Liver (tissue), 8 donors: ENCODE measurements at regions not wholly inside any gene's neighbourhood (a gene's known extent, or its start where the extent isn't known, plus 50 kb on each side); places are given as distances from the start of the nearest gene placed in this dataset.

ENCODE experiments used
- DNase-seq: peaks from one replicate; pipeline ENCODE4 v3.0.0-alpha.2; 2017; ENCODE audit warnings: low spot score
- H3K27ac ChIP-seq, 2 donors: one replicate each; pipeline ENCODE4 v1.7.0; 2013; ENCODE audit warnings: inconsistent platforms in 2 of 2, low read length in 2 of 2, control low read depth in 1 of 2, low read depth in 1 of 2, mild to moderate bottlenecking in 1 of 2
- H3K27me3 ChIP-seq, 4 donors: one replicate each; pipeline versions ENCODE4 v1.6.1 to v1.7.0; 2013; ENCODE audit warnings: low read length in 3 of 4, inconsistent platforms in 1 of 4, mild to moderate bottlenecking in 1 of 4, moderate library complexity in 1 of 4; ENCODE audit not compliant: control insufficient read depth in 4 of 4, insufficient read depth in 4 of 4
- H3K36me3 ChIP-seq, 4 donors: one replicate each; pipeline versions ENCODE4 v1.6.1 to v1.7.0; 2013; ENCODE audit warnings: low read length in 3 of 4, mild to moderate bottlenecking in 3 of 4, low read depth in 1 of 4, moderate library complexity in 1 of 4; ENCODE audit not compliant: control insufficient read depth in 4 of 4, insufficient read depth in 3 of 4
- H3K4me1 ChIP-seq, 4 donors: one replicate each; pipeline versions ENCODE4 v1.6.1 to v1.7.0; 2013; ENCODE audit warnings: low read length in 3 of 4, mild to moderate bottlenecking in 3 of 4, moderate library complexity in 1 of 4; ENCODE audit not compliant: control insufficient read depth in 4 of 4, insufficient read depth in 4 of 4
- H3K4me3 ChIP-seq, 3 donors: one replicate each; pipeline versions ENCODE4 v1.6.1 to v1.7.0; 2013; ENCODE audit warnings: low read length in 3 of 3, control low read depth in 1 of 3, low read depth in 1 of 3, mild to moderate bottlenecking in 1 of 3
- H3K9ac ChIP-seq, 2 donors: one replicate each; pipeline ENCODE4 v1.7.0; 2013; ENCODE audit warnings: low read length in 2 of 2, mild to moderate bottlenecking in 2 of 2, moderate library complexity in 2 of 2, control low read depth in 1 of 2, low read depth in 1 of 2
- H3K9me3 ChIP-seq, 4 donors: one replicate each; pipeline versions ENCODE4 v1.6.1 to v1.7.0; 2013; ENCODE audit warnings: low read length in 3 of 4; ENCODE audit not compliant: control insufficient read depth in 4 of 4
- CTCF ChIP-seq: fragments of 150-350 bp; IDR thresholded peaks from 2 replicates; pipeline ENCODE4 v1.5.1; 2017; ENCODE audit warnings: improper control_type of control experiment, low read depth, low read length; ENCODE audit not compliant: missing input control
- GABPA ChIP-seq, 2 donors: IDR thresholded peaks in 1 of 2; conservative IDR thresholded peaks in 1 of 2; 2 replicates each; pipeline ENCODE4 v1.6.1; 2016; ENCODE audit warnings: antibody characterized with exemption in 2 of 2, mild to moderate bottlenecking in 1 of 2, moderate library complexity in 1 of 2
- HNF4G ChIP-seq: IDR thresholded peaks from 2 replicates; pipeline ENCODE4 v1.6.1; 2016; ENCODE audit warnings: antibody characterized with exemption
- JUND ChIP-seq, 2 donors: IDR thresholded peaks; 2 replicates each; pipeline ENCODE4 v1.6.1; 2016; ENCODE audit warnings: antibody characterized with exemption in 2 of 2
- NR2F2 ChIP-seq: IDR thresholded peaks from 2 replicates; pipeline ENCODE4 v1.6.1; 2016; ENCODE audit warnings: antibody characterized with exemption
- RXRA ChIP-seq, 2 donors: IDR thresholded peaks; 2 replicates each; pipeline ENCODE4 v1.6.1; 2017 to 2018; ENCODE audit warnings: antibody characterized with exemption in 2 of 2, mild to moderate bottlenecking in 1 of 2
- SP1 ChIP-seq: IDR thresholded peaks from 2 replicates; pipeline ENCODE4 v1.6.1; 2018; ENCODE audit warnings: antibody characterized with exemption, mild to moderate bottlenecking
- TAF1 ChIP-seq: conservative IDR thresholded peaks from 2 replicates; pipeline ENCODE4 v1.6.1; 2016; ENCODE audit warnings: antibody characterized with exemption, mild to moderate bottlenecking
- YY1 ChIP-seq: IDR thresholded peaks from 2 replicates; pipeline ENCODE4 v1.6.1; 2016; ENCODE audit warnings: antibody characterized with exemption, mild to moderate bottlenecking
- WGBS: extraction: QIAGEN DNeasy Blood & Tissue Kit; methylation state at CpG from one replicate; pipeline ENCODE4 v1.1.7; 2013; 5-methylcytosine and 5-hydroxymethylcytosine counted together
- TF ChIP-seq, protein P1 (sequence below): IDR thresholded peaks from 2 replicates; pipeline ENCODE4 v1.6.1; 2016; ENCODE audit warnings: antibody characterized with exemption
- TF ChIP-seq, protein P2 (sequence below): IDR thresholded peaks from 2 replicates; pipeline ENCODE4 v1.6.1; 2016; ENCODE audit warnings: antibody characterized with exemption
- donor health status: healthy.
- donor health status: healthy.
- donor health status: healthy.
- donor health status: healthy.
- donor health status: healthy.

GRCh38 chr5:93235761-93236160 lies 345.3 kb downstream of the NR2F1-AS1 start:
- Histone ChIP-seq H3K4me1 (no peaks in the 10 kb centered on the region), H3K27ac (no peak overlapping the region), H3K36me3 (no peaks in the 10 kb centered on the region), H3K9me3 (no peaks in the 10 kb centered on the region), H3K27me3 (no peaks in the 10 kb centered on the region), H3K4me3 (no peak overlapping the region), H3K9ac (no peak overlapping the region)
- no peak for TF ChIP-seq SP1
- TF ChIP-seq TAF1 = no peak
- no peak for TF ChIP-seq NR2F2
- 71% methylated on average over 1 of the region's 1 CpG for WGBS
- DNase-seq = no peak

GRCh38 chr5:93226202-93226735 lies 354.8 kb downstream of the NR2F1-AS1 start:
- no peak overlapping the region for H3K9ac ChIP-seq
- 71% methylated on average over 1 of the region's 1 CpG for WGBS
- H3K27ac ChIP-seq = no peak overlapping the region
- no peaks in the 10 kb centered on the region for H3K27me3 ChIP-seq
- H3K4me1 ChIP-seq = no peaks in the 10 kb centered on the region
- no peak for TF ChIP-seq GABPA (IDR thresholded peaks at IDR 0.05 in 1 of 2, conservative IDR thresholded peaks at IDR 0.05 in 1 of 2)
- TF ChIP-seq CTCF = no peak
- no peak for DNase-seq
- no peaks in the 10 kb centered on the region for H3K36me3 ChIP-seq
- H3K4me3 ChIP-seq = no peak overlapping the region
- H3K9me3 ChIP-seq = no peaks in the 10 kb centered on the region

DNA sequence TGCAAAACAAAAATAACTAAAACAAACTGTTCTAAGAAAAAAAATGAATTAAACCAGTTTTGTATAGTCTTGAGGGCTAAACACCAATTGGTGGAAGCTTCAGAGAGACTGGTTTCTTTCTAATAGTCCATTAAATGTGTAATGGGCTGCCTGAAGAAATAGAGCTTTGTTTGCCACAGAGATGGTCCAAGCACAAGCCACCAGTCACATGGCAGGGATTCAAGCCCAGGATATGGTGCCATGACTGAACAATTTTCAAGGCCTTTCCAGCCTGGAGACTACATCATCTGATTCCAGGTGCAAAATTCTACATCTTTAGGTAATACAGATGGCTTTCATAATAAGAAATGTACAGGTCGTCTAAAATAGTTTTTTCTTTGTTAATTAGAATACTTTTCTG lies 355.3 kb downstream of the NR2F1-AS1 start:
- H3K4me1 ChIP-seq = no peaks in the 10 kb centered on the region
- TF ChIP-seq RXRA (IDR thresholded peaks at IDR 0.05) (no peak), HNF4G (no peak), JUND (IDR thresholded peaks at IDR 0.05) (no peak), TAF1 (no peak), YY1 (no peak), SP1 (no peak), NR2F2 (no peak)
- TF ChIP-seq, protein P1, sequence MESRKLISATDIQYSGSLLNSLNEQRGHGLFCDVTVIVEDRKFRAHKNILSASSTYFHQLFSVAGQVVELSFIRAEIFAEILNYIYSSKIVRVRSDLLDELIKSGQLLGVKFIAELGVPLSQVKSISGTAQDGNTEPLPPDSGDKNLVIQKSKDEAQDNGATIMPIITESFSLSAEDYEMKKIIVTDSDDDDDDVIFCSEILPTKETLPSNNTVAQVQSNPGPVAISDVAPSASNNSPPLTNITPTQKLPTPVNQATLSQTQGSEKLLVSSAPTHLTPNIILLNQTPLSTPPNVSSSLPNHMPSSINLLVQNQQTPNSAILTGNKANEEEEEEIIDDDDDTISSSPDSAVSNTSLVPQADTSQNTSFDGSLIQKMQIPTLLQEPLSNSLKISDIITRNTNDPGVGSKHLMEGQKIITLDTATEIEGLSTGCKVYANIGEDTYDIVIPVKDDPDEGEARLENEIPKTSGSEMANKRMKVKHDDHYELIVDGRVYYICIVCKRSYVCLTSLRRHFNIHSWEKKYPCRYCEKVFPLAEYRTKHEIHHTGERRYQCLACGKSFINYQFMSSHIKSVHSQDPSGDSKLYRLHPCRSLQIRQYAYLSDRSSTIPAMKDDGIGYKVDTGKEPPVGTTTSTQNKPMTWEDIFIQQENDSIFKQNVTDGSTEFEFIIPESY = no peak
- TF ChIP-seq, protein P2, sequence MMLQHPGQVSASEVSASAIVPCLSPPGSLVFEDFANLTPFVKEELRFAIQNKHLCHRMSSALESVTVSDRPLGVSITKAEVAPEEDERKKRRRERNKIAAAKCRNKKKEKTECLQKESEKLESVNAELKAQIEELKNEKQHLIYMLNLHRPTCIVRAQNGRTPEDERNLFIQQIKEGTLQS = no peak
- no peaks in the 10 kb centered on the region for H3K36me3 ChIP-seq
- DNase-seq = no peak
- no peaks in the 10 kb centered on the region for H3K27me3 ChIP-seq
- 29% methylated on average over 1 of the region's 1 CpG for WGBS
- H3K9me3 ChIP-seq = no peaks in the 10 kb centered on the region
- H3K27ac ChIP-seq = no peak overlapping the region
- H3K9ac ChIP-seq = no peak overlapping the region
- H3K4me3 ChIP-seq = no peak overlapping the region
